ENCODE measurements at regions not wholly inside any gene's neighbourhood (a gene's known extent, or its start where the extent isn't known, plus 50 kb on each side); places are given as distances from the start of the nearest gene placed in this dataset.
A peak's percentile ranks its signal among the peaks of the same experiment; 100 is the strongest.

DNA sequence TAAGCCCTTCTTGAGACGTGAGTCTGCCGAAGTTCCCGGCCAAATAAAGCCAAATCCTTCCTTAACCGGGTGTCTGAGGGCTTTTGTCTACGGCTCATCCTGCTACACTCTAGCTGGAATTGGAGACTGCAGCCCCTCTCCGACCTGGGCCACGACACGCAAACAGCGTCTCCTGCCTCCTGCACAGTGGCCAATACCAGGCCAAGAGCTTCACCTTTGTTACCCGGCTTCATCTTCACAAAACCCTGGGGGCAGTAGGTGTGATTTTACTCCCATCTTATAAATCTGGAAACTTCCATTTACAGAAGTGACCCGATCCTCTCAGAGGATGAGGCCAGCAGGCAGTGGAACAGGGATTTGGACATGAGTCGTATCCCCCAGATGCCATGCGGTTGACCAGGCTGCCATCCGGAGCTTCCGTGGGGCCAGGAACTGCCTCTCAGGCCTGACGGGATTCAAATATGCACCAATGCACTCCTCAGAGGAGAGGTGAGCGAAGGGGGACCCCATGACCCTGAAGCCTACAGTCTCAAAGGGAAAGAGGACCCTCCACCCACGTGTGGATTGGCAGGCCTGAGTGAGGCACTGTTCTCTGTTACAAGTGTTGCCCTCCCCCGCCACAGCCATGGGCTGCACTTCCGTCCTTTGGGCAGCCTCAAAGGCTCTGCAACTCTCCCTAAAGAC is 53.2 kb upstream of the KLF13 start:
- no peaks in the 10 kb centered on the region for H3K27me3 ChIP-seq (ENCODE audit: control insufficient read depth, insufficient read depth, low read length)
- DNase-seq, result peak; percentile 37
- H3K4me3 ChIP-seq (ENCODE audit: insufficient read depth, low read depth, low read length), result no peak overlapping the region
- H3K36me3 ChIP-seq (replicated peaks; ENCODE audit: control insufficient read depth, insufficient read depth, low read length), result no peaks in the 10 kb centered on the region

- no peaks in the 10 kb centered on the region for H3K36me3 ChIP-seq (replicated peaks; ENCODE audit: control insufficient read depth, insufficient read depth, low read length)
- peak; percentile 24 for DNase-seq
- no peak overlapping the region for H3K4me3 ChIP-seq (ENCODE audit: insufficient read depth, low read depth, low read length)
- H3K27me3 ChIP-seq (ENCODE audit: control insufficient read depth, insufficient read depth, low read length), result no peaks in the 10 kb centered on the region
Observed at GRCh38 chr15:31274496-31275330, 51.9 kb upstream of the KLF13 start.

DNA sequence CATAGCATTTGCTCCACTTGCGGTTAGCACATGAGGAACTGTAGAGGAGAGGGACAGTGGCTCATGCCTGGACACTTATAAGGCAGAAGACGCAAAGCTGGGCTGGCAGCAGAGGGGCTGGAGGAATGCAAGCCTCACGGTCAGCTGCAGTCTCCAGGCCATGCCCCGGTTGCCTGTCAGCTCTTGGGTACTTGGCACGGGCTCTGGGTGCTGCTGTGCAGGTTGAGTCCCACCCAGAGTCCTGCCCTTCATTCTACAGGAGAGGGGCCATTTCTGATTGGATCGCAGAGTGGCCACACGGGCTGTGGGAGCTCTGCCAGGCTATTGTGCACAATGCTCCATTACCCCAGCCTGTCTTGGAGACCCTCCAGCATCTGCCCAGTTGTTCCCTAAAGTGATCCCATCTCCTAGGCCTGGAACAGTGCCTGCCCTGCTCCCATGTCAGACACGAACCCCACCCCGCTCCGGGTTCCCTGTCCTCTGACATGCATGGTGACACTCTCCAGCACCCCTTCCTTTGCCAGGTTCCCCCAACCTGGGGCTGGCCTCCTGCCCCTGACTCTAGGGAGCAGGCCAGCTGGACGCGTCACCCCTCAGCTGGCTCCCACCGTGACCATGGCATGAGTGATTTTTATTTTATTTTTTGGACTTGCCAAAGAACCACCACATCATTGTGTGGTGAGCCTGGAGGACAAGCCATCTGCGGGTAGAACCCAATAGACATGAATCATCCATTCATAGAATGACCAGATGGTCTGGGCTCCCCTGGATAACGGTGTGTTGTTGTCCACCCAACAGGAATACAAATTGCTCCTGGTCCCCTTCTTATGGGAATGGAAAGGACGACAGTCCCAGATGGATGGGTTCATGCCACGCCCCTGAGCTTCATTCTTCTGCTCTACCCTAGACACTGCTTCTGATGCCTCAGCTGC is 51.0 kb upstream of the KLF13 start:
- H3K36me3 ChIP-seq (replicated peaks; ENCODE audit: control insufficient read depth, insufficient read depth, low read length), result no peaks in the 10 kb centered on the region
- H3K4me3 ChIP-seq (ENCODE audit: insufficient read depth, low read depth, low read length), result no peak overlapping the region
- H3K27me3 ChIP-seq (ENCODE audit: control insufficient read depth, insufficient read depth, low read length), result no peaks in the 10 kb centered on the region
- peak; percentile 19 for DNase-seq

- no peak for DNase-seq
- Histone ChIP-seq H3K27me3 (ENCODE audit: control insufficient read depth, insufficient read depth, low read length) (no peaks in the 10 kb centered on the region), H3K4me3 (ENCODE audit: insufficient read depth, low read depth, low read length) (no peak overlapping the region), H3K36me3 (replicated peaks; ENCODE audit: control insufficient read depth, insufficient read depth, low read length) (no peaks in the 10 kb centered on the region)
Observed at GRCh38 chr15:31276596-31277298, 49.9 kb upstream of the KLF13 start.
